Femur (tissue), 1 donor: ENCODE measurements at regions not wholly inside any gene's neighbourhood (a gene's known extent, or its start where the extent isn't known, plus 50 kb on each side); places are given as distances from the start of the nearest gene placed in this dataset.

Experiments used
- DNase-seq: peaks from one replicate; pipeline ENCODE4 v3.0.0-alpha.2; 2017

DNA sequence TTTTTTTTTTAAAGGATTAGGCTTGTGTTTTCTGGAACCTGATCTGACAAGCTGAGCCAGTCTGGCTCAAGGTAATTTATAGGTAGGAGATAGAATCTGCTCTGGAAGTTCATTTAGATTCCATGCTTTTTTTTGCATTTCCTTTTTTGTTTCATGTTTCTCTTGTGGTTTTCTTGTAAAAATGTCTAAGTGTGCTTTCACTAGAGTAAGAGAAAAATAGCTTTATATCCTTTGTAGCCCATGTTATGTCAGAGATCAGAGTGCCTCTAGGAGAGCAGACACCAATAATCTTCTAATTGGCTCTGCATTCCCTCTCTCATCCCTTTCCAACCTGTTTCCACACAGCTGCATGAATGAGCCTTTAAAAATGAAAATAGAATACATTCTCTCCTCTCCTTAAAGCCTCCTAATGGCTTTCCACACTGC, 389.8 kb upstream of the KCNMB2 start:
- DNase-seq: no peak

DNA sequence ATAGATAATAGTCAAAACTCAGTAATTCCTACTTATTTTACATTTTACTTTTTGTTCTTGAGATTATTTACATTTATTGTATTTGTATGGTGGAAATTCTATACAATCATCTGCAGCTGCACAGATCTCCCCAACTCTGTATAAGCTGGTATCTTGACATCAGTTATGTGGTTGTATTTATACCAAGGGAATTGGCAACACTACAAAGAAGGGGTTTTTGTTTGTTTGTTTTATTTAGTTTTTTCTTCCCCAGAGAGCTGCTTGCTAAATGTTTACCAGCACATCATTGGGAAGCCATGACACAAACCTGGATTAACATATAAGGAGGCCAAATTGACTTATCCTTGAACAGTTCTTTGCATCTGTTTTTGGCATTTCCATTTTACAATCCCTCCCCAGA, 389.2 kb upstream of the KCNMB2 start:
- DNase-seq: no peak

DNA sequence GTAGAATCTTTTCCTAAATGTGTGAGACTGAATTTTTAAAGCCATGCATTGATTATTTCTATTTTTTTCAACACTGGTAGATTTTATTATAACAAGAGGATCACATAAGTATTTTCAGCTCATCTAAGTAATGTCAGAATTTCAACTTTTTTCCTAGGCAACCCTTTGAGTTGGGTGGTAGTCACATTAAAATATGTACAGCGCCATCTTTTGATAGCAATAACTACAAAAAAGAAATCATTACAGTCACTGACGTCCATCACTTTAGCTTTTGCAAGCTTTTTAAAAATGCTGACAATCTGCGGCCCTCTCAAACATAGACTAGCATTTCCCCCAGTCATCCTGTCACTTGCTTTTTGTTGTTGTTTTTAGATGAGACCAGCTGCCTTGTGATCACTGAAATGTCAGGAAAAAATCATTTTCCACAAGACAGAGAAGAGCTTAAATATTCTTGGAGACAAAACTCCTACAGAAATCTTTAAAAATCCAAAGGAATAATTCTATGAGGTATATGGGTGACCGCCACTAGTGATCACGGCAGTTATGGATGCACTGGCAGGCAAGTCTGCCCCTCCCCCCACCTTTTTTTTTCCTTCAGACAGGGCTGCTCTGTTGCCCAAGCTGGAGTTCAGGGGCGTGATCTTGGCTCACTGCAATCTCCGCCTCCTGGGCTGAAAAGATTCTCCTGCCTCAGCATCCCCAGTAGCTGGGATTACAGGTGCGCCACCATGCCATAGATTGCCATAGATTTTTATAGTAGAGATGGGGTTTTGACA, 384.0 kb upstream of the KCNMB2 start:
- DNase-seq: no peak

DNA sequence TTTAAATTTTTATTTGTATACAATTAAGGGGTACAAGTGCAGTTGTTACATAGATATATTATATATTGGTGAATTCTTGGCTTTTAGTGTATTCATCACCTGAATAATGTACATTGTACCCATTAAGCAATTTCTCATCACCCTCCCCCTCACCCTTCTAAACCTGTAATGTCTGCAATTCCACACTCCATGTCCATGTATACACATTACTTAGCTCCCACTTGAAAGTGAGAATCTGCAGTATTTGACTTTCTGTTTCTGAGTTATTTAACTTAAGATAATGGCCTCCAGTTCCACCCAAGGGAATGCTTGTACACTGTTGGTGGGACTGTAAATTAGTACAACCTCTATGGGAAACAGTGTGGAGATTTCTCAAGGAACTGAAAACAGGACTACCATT, 383.2 kb upstream of the KCNMB2 start:
- no peak for DNase-seq

GRCh38 chr3:178155521-178155920, 380.7 kb upstream of the KCNMB2 start:
- no peak for DNase-seq

- DNase-seq: no peak
Measured at GRCh38 chr3:178156301-178156700, 379.9 kb upstream of the KCNMB2 start.

DNA sequence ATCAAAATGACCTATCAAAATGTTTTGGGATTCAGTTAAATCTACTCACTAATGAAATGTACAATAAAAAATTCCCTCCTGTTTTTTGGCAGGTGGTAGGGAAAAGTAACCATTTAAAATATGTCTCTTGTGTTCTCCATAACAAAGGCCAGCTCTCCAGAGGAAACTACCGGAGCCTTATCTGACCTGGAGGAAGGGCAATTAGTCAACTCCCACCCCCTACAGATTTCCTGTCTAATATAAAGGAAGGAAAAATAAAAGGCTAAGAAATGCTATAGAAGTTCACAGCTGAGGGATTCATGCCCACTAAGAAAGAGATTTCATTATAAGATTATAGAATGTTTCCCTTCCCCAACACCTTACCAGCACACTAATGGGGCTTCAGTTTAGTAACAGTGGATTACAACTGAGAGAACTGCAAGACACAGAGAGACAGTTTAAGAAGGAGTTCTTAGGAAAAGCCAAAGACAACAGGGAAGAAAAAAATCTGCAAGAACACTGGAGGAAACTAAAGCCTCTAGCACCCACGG, 376.5 kb upstream of the KCNMB2 start:
- DNase-seq: no peak

- DNase-seq: no peak
Measured at GRCh38 chr3:178169421-178169820, 366.8 kb upstream of the KCNMB2 start.

GRCh38 chr3:178170698-178171535, 365.3 kb upstream of the KCNMB2 start:
- DNase-seq: no peak

DNA sequence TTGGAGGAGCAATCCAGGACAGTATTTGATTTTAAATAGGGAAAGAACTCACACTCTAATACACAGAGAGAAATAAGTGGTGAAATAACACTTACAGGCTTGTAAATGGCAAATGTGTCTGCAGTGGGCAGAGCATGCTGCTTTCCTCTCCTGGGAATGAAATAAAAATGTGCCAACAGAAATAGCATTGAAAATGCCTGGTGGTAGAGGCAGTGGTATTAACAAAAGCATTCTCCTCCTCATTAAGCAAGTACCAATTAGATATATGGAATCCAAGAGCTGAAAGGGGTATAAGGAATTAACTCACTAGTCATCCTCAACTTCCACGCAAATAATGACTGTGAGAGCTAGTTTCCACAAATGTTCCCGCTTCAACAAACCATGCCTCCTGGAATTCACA, 364.1 kb upstream of the KCNMB2 start:
- no peak for DNase-seq

DNA sequence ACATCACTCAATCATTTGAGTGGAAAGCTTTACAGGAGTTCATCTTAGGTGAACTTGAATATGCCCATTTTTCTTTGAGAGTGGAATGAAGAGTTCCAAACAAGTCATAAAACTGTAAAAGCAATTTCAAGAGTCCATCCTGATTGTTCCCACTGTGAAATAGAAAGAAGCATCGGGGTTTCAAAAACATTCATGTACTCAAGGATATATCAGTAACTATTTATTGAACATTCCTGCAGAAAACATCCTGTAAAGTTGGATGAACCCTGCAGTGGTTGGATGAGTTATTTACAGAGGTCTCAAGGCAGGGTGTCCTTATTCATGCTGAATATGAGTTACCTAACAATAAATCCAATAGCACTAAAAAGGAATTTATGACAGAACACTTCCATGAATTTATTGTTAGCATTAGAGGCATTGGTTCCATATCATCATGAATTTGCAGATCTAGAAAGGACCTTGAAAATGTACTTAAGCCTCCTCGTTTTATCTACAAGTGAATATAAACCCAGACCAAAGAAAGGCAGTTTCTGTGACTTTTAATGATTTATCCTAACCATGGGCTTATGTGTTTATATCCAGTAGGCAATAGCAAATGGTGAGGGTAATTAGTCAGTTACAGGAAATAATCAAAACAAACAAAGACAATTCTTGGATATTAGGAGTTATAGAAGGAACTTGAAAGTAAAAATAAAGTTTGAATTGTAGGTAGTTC, 361.9 kb upstream of the KCNMB2 start:
- DNase-seq: no peak

- DNase-seq: no peak
Measured at GRCh38 chr3:178181088-178181487, 355.1 kb upstream of the KCNMB2 start.

- no peak for DNase-seq
Measured at GRCh38 chr3:178181784-178182183, 354.5 kb upstream of the KCNMB2 start.

DNA sequence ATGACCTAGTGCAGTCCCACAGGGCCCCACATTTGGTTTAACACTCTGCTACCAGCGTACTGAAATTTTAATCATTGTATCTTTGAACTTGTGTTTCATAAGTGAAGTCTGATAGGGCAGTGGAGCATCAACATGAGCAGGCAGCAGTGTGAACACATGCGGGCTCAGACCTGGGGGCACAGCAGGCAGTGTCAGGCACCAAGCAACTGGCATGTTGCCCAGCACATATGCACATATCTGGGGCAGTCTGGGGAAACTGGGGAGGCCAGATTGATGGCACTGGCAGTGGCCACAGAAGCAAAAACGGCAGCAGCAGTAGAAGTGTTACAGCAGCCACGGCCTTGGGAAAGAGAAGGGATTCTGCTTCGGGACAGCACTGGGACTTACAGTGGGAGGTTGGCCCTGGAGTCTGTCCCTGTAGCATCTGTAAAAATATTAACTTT, 353.9 kb upstream of the KCNMB2 start:
- peak; percentile 21 for DNase-seq

GRCh38 chr3:178184833-178185232, 351.4 kb upstream of the KCNMB2 start:
- DNase-seq: no peak

GRCh38 chr3:178186666-178187065, 349.6 kb upstream of the KCNMB2 start:
- DNase-seq: no peak

GRCh38 chr3:178189854-178190253, 346.4 kb upstream of the KCNMB2 start:
- DNase-seq: no peak

DNA sequence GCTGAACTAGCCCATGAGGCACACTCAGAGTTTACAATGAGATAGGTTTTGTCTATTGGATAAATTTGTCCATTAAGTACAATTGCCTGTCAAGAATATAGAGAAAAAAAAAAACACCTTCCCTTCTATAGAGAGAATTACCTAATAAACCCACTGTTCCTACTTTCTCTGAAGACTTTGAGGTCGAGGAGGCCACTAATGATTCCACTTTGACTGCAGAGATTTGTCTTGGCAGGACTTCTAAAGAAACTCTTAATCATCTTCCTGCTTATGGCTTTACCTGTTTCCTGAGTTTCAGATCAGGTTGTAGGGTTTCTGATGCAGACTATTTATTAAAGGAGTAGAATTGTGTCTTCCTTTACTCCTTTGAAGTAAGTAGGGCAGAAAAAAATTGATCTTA, 342.4 kb upstream of the KCNMB2 start:
- no peak for DNase-seq

GRCh38 chr3:178194539-178194938, 341.7 kb upstream of the KCNMB2 start:
- DNase-seq: no peak

DNA sequence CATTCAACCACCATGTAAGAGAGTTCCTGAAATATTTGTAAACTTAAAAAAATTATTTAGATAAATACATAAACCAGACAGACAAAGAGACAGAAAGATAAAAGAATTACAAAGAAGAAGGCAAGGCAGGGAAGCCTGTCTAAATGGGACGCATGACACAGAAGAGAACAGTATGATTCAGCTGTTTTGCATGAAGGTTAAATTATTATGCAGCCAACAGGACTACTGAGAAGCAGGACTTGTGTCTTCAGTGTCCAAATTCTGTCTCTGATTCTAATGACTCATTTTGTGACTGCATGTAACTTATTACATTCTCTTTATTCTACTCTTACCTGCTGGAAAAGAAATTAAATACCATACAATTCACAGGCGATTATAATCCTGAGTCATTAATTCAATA, 340.4 kb upstream of the KCNMB2 start:
- DNase-seq: no peak

GRCh38 chr3:178198329-178198728, 337.9 kb upstream of the KCNMB2 start:
- DNase-seq: no peak

DNA sequence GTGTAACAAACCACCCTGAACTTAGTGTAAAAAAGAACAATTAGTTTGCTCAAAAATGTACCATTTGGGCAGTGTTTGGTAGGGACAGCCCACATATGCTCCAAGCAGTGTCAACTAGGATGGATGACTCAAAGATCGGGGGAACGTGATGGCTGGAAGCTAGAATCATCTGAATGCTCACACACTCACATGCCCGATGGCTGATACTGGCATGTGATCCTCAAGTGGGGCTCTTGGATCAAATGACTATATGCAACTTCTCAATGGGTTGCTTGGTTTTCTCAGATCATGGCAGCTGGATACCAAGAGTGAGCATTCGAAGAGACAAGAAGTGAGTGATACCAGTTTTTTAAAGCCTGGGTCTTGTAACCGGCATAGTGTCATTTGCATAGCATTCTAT, 335.9 kb upstream of the KCNMB2 start:
- DNase-seq: no peak

GRCh38 chr3:178201714-178202113, 334.5 kb upstream of the KCNMB2 start:
- DNase-seq: no peak
